Neural crest cell (in vitro differentiated cells): ENCODE measurements at regions not wholly inside any gene's neighbourhood (a gene's known extent, or its start where the extent isn't known, plus 50 kb on each side); places are given as distances from the start of the nearest gene placed in this dataset.

Source experiments
- DNase-seq: peaks from one replicate; pipeline ENCODE4 v3.0.0; 2021; ENCODE audit warnings: low read depth, mixed read lengths, low spot score
- H3K27ac Mint-ChIP-seq: one replicate; pipeline ENCODE4 v1.8.0; 2021; ENCODE audit warnings: mild to moderate bottlenecking, mixed read lengths; ENCODE audit not compliant: unreplicated experiment
- H3K27me3 Mint-ChIP-seq: 2 replicates; pipeline ENCODE4 v1.8.0; 2021; ENCODE audit warnings: low read depth, mild to moderate bottlenecking, mixed read lengths
- H3K36me3 Mint-ChIP-seq: 2 replicates; pipeline ENCODE4 v1.8.0; 2021; ENCODE audit warnings: low read depth, mild to moderate bottlenecking, mixed read lengths
- H3K4me1 Mint-ChIP-seq: 2 replicates; pipeline ENCODE4 v1.8.0; 2021; ENCODE audit warnings: mixed read lengths
- H3K4me3 Mint-ChIP-seq: one replicate; pipeline ENCODE4 v1.8.0; 2021; ENCODE audit warnings: mild to moderate bottlenecking, mixed read lengths
- H3K9me3 Mint-ChIP-seq: 2 replicates; pipeline ENCODE4 v1.8.0; 2021; ENCODE audit warnings: mixed read lengths
- TF ChIP-seq, protein P1 (sequence below): fragments of 200-600 bp; sonication (generic); conservative IDR thresholded peaks from 2 replicates; pipeline ENCODE4 v1.5.0; 2021; ENCODE audit warnings: antibody characterized with exemption, mild to moderate bottlenecking

DNA sequence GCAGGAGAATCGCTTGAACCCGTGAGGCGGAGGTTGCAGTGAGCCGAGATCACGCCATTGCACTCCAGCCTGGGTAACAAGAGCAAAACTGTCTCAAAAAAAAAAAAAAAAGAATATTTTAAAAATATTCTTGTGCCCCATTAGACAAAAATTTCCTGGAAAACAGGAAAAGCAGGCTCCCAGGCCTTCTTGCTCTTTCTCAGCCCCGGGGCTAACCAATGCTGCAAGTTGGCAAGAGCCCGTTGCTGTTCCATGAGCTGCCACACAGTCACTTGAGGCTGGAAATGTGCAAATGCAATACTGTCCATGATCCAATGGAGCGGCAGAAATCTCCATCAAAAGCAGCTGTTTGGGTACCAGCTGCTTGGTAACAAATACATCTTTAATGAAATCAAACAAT is 994.7 kb downstream of the VRK1 start:
- TF ChIP-seq, protein P1, sequence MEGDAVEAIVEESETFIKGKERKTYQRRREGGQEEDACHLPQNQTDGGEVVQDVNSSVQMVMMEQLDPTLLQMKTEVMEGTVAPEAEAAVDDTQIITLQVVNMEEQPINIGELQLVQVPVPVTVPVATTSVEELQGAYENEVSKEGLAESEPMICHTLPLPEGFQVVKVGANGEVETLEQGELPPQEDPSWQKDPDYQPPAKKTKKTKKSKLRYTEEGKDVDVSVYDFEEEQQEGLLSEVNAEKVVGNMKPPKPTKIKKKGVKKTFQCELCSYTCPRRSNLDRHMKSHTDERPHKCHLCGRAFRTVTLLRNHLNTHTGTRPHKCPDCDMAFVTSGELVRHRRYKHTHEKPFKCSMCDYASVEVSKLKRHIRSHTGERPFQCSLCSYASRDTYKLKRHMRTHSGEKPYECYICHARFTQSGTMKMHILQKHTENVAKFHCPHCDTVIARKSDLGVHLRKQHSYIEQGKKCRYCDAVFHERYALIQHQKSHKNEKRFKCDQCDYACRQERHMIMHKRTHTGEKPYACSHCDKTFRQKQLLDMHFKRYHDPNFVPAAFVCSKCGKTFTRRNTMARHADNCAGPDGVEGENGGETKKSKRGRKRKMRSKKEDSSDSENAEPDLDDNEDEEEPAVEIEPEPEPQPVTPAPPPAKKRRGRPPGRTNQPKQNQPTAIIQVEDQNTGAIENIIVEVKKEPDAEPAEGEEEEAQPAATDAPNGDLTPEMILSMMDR = no peak
- no peak for DNase-seq
- no peaks in the 10 kb centered on the region for H3K36me3 Mint-ChIP-seq
- no peak overlapping the region for H3K27ac Mint-ChIP-seq
- peaks cover 2% of the 10 kb centered on the region for H3K27me3 Mint-ChIP-seq
- no peaks in the 10 kb centered on the region for H3K9me3 Mint-ChIP-seq
- no peak overlapping the region for H3K4me3 Mint-ChIP-seq
- no peaks in the 10 kb centered on the region for H3K4me1 Mint-ChIP-seq

DNA sequence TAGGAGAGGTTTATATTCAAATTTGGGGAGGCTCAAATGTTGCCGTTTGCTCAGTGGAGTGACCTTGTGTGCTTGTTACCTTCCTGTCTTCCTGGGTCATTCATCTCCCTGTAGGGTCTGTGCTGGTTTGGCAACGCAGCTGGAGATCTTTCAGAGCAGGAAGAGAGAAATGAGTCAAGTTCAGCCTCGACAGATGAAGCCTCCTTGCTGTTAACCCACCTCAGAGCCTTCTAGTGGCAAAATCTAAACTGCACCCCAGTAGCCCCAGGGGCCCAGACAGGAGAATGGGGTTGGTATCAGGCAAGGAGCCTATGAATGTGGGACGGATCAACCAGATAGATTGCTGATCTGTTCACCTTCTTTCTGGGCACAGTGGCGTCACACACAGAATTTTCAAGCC is 999.3 kb downstream of the VRK1 start:
- Mint-ChIP-seq H3K36me3 (no peaks in the 10 kb centered on the region), H3K27me3 (peaks cover 2% of the 10 kb centered on the region), H3K4me3 (no peak overlapping the region), H3K4me1 (peaks cover 7% of the 10 kb centered on the region), H3K9me3 (no peaks in the 10 kb centered on the region), H3K27ac (no peak overlapping the region)
- no peak for DNase-seq
- TF ChIP-seq, protein P1 = no peak

DNA sequence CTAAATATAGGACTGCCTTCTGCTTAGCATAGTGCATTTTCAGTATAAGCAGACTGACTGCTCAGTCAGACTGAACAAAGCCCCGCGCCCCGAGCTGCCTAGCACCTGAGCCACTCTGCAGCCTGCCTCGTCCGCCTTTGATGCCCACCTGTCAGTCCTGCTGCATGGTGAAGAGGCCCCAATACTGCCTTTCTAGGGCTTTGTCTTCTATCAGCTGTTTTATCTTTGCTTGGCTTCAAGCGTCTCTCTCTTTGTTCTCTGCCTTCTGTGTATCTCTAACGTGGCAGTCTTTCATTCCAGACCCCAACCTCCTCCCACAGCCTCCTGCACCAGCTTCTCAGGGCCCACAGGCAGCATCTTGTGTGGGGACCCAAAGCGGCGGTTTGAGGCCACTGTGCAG is 1001.0 kb downstream of the VRK1 start:
- H3K9me3 Mint-ChIP-seq = no peaks in the 10 kb centered on the region
- peak overlapping the region; percentile 60 for H3K27ac Mint-ChIP-seq
- TF ChIP-seq, protein P1 = no peak
- H3K36me3 Mint-ChIP-seq = no peaks in the 10 kb centered on the region
- H3K4me3 Mint-ChIP-seq = no peak overlapping the region
- peaks cover 2% of the 10 kb centered on the region for H3K27me3 Mint-ChIP-seq
- H3K4me1 Mint-ChIP-seq = peaks cover 13% of the 10 kb centered on the region
- no peak for DNase-seq

DNA sequence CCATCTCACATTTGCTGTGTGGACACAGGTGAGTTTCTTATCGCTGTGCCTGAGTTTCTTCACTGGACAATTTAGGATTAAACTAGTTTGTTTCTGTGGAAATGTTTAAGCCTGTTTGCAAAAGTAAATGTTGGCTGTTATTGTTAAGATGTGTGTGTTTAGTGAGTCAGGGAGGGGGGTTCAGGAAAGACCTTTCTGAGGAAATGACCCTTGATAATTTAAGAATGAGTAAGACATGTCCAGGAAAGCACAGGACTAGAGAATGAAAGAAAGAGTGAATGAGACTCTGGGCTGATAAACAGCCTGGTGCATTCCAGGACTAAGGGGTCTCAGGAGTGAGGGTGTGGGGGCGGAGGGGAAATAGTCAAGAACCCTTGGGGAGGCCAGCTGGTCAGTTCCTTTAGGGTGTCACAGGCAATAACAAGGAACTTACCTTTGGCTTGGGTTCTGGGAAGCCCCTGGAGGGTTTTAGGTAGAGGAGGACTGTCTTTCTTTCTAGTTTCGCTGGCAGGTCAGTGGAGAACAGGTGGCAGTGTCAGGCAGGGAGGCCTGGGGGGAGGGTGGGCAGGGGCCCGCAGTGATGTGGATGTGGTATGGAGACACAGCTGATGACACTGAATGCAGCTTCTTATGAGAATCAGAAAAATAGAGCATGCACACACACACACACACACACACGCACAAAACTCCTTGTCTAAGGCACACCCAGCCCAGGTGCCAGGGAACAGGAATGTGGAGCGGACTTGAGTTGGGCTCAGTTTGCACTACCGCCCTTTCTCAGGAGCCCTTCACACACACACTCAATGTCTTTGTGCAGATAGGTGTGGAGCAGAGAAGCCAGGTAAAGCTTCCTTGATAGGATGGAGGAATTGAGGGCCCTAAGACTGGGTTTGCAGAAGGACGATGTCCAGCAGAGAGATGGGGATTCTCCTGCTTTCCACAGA is 1005.5 kb downstream of the VRK1 start:
- Mint-ChIP-seq H3K9me3 (peaks cover 3% of the 10 kb centered on the region), H3K27me3 (no peaks in the 10 kb centered on the region), H3K4me3 (no peak overlapping the region), H3K4me1 (peaks cover 18% of the 10 kb centered on the region), H3K36me3 (no peaks in the 10 kb centered on the region), H3K27ac (no peak overlapping the region)
- TF ChIP-seq, protein P1 = no peak
- no peak for DNase-seq

DNA sequence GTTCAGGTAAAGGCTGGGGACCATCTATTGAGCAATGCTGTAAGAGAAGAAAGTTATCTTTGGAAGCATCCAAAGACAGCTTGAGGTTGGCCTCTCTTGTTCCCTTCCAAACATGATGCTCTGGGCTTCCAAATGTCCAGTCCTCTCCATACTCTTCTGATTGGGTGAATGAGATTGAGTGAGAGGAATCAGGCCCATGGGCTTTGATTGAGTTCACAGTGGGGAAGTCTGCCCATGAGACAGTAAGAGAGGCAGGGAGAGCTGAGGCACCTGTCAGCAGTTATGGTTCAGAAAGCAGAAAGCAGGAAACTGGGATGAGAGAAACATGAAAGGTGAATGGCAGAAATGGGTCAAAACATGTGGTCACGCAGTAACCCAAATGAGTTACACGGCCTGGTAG is 1006.9 kb downstream of the VRK1 start:
- peaks cover 11% of the 10 kb centered on the region for H3K4me1 Mint-ChIP-seq
- H3K36me3 Mint-ChIP-seq = no peaks in the 10 kb centered on the region
- no peak overlapping the region for H3K27ac Mint-ChIP-seq
- H3K4me3 Mint-ChIP-seq = no peak overlapping the region
- TF ChIP-seq, protein P1 = no peak
- DNase-seq = no peak
- no peaks in the 10 kb centered on the region for H3K27me3 Mint-ChIP-seq
- peaks cover 3% of the 10 kb centered on the region for H3K9me3 Mint-ChIP-seq
